Peyer's patch (tissue), 4 donors: ENCODE measurements at regions not wholly inside any gene's neighbourhood (a gene's known extent, or its start where the extent isn't known, plus 50 kb on each side); places are given as distances from the start of the nearest gene placed in this dataset.

Experiments
- CTCF ChIP-seq, 6 experiments: fragments of 450-650 bp in 4 of 6; fragments of 200-600 bp in 2 of 6; sonication (generic) in 1 of 6; IDR thresholded peaks; one replicate each; pipeline ENCODE4 v1.5.1; 2017 to 2019; ENCODE audit warnings: antibody characterized with exemption in 6 of 6, mild to moderate bottlenecking in 3 of 6, moderate library complexity in 1 of 6
- POLR2A ChIP-seq, 2 donors: fragments of 450-650 bp; IDR thresholded peaks; one replicate each; pipeline ENCODE4 v1.5.1; 2017; ENCODE audit warnings: antibody characterized with exemption in 2 of 2, mild to moderate bottlenecking in 2 of 2, moderate library complexity in 2 of 2

GRCh38 chr14:56049536-56049935 lies 68.7 kb upstream of the PELI2 start:
- TF ChIP-seq CTCF (IDR thresholded peaks at IDR 0.05) (no peak), POLR2A (IDR thresholded peaks at IDR 0.05) (no peak)
